ENCODE measurements at regions not wholly inside any gene's neighbourhood (a gene's known extent, or its start where the extent isn't known, plus 50 kb on each side); places are given as distances from the start of the nearest gene placed in this dataset.

DNA sequence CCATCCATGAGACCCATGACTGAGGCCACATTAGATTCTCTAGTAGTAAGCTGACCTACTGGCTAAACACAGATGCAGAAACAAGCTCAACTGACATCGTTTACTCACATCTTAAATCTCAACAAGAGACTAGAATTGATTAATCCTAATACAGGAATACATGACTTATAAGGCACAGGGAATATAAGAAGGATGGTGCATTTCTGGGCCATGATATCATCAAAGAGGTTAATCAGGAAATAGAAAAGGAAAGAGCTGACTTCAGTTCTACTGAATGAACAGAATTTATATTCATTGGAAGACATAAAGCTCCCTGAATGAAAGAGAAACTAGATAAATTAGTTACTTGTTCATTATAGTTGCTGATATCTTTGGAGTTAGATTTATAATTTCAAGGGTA lies 1406.5 kb downstream of the STIM2 start:
- TF ChIP-seq, protein P1, sequence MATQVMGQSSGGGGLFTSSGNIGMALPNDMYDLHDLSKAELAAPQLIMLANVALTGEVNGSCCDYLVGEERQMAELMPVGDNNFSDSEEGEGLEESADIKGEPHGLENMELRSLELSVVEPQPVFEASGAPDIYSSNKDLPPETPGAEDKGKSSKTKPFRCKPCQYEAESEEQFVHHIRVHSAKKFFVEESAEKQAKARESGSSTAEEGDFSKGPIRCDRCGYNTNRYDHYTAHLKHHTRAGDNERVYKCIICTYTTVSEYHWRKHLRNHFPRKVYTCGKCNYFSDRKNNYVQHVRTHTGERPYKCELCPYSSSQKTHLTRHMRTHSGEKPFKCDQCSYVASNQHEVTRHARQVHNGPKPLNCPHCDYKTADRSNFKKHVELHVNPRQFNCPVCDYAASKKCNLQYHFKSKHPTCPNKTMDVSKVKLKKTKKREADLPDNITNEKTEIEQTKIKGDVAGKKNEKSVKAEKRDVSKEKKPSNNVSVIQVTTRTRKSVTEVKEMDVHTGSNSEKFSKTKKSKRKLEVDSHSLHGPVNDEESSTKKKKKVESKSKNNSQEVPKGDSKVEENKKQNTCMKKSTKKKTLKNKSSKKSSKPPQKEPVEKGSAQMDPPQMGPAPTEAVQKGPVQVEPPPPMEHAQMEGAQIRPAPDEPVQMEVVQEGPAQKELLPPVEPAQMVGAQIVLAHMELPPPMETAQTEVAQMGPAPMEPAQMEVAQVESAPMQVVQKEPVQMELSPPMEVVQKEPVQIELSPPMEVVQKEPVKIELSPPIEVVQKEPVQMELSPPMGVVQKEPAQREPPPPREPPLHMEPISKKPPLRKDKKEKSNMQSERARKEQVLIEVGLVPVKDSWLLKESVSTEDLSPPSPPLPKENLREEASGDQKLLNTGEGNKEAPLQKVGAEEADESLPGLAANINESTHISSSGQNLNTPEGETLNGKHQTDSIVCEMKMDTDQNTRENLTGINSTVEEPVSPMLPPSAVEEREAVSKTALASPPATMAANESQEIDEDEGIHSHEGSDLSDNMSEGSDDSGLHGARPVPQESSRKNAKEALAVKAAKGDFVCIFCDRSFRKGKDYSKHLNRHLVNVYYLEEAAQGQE (IDR thresholded peaks at IDR 0.05; ENCODE audit: unreplicated experiment): no peak
- TF ChIP-seq, protein P2, sequence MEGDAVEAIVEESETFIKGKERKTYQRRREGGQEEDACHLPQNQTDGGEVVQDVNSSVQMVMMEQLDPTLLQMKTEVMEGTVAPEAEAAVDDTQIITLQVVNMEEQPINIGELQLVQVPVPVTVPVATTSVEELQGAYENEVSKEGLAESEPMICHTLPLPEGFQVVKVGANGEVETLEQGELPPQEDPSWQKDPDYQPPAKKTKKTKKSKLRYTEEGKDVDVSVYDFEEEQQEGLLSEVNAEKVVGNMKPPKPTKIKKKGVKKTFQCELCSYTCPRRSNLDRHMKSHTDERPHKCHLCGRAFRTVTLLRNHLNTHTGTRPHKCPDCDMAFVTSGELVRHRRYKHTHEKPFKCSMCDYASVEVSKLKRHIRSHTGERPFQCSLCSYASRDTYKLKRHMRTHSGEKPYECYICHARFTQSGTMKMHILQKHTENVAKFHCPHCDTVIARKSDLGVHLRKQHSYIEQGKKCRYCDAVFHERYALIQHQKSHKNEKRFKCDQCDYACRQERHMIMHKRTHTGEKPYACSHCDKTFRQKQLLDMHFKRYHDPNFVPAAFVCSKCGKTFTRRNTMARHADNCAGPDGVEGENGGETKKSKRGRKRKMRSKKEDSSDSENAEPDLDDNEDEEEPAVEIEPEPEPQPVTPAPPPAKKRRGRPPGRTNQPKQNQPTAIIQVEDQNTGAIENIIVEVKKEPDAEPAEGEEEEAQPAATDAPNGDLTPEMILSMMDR (conservative IDR thresholded peaks at IDR 0.05; ENCODE audit: low read depth in 2 of 2): no peak
- TF ChIP-seq POLR2AphosphoS5 (IDR thresholded peaks at IDR 0.05; ENCODE audit: low read depth) (no peak), EZH2 (IDR thresholded peaks at IDR 0.05; ENCODE audit: low read depth, unreplicated experiment) (no peak), NANOG (IDR thresholded peaks at IDR 0.05; ENCODE audit: borderline replicate concordance) (no peak)
